ENCODE measurements at regions not wholly inside any gene's neighbourhood (a gene's known extent, or its start where the extent isn't known, plus 50 kb on each side); places are given as distances from the start of the nearest gene placed in this dataset.

DNA sequence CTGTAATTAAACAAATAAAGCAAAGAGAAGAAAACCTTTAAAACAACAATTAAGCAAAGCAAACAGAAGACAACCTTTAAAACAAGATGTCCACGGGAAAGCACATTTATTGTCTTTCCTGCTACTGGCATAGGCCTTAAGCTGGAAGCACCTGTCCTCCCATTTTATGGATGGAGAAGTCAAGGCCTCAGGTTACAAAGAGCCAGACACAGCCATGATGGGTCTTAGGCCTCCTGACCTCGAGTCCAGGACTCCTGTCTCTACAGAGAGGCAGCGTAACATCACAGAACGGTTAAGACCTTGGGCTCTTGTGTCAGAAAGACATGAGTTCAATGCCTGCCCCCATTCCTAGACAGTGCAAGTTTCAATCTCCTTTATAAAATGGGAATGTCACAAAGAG lies 54.7 kb upstream of the INSYN1 start:
- no peaks in the 10 kb centered on the region for H3K79me2 ChIP-seq (ENCODE audit: insufficient read depth)
- H3K4me2 ChIP-seq, result no peak overlapping the region
- DNase-seq, result no peak
- no peaks in the 10 kb centered on the region for H3K9me3 ChIP-seq
- H4K20me1 ChIP-seq (ENCODE audit: insufficient read depth), result no peaks in the 10 kb centered on the region
- no peak overlapping the region for H3K9ac ChIP-seq
- no peak overlapping the region for H3K4me3 ChIP-seq (ENCODE audit: low read depth in 2 of 2, low read length in 1 of 2)
- H3K27me3 ChIP-seq (ENCODE audit: insufficient read depth), result no peaks in the 10 kb centered on the region
- 62% methylated on average over 4 of the region's 4 CpGs for WGBS (ENCODE audit: low lambda C conversion rate)
- TF ChIP-seq TAF1 (IDR thresholded peaks at IDR 0.05; ENCODE audit: borderline replicate concordance, low read depth, low read length), result no peak
- no peak for TF ChIP-seq NFIC (IDR thresholded peaks at IDR 0.05; ENCODE audit: borderline replicate concordance)
- TF ChIP-seq SIN3A (IDR thresholded peaks at IDR 0.05; ENCODE audit: borderline replicate concordance, low read depth, low read length), result no peak
- TF ChIP-seq RAD21 (IDR thresholded peaks at IDR 0.05; ENCODE audit: low read length), result no peak
- TF ChIP-seq, protein P1, sequence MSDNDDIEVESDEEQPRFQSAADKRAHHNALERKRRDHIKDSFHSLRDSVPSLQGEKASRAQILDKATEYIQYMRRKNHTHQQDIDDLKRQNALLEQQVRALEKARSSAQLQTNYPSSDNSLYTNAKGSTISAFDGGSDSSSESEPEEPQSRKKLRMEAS (IDR thresholded peaks at IDR 0.05; ENCODE audit: low read depth), result no peak
- H3K27ac ChIP-seq (ENCODE audit: low read depth in 2 of 2, low read length in 1 of 2), result no peak overlapping the region
- H3K9me2 ChIP-seq, result no peaks in the 10 kb centered on the region
- H3F3A ChIP-seq (replicated peaks; ENCODE audit: insufficient read depth), result no peaks in the 10 kb centered on the region
- ChIA-PET CTCF (interaction anchor here (2.2 kb wide), 1 partner anchor 131 kb away, joined by 4 read pairs; no protein-coding TSS in a partner anchor), POLR2A (no interaction called here)
- no peaks in the 10 kb centered on the region for H3K36me3 ChIP-seq (replicated peaks in 1 of 2; ENCODE audit: control insufficient read depth in 1 of 2, insufficient read depth in 2 of 2, low read length in 1 of 2)
- peaks cover 0 to 32% of the 10 kb centered on the region in 2 experiments; a peak in 1 of 4 replicates for H3K4me1 ChIP-seq (ENCODE audit: control insufficient read depth in 1 of 2, insufficient read depth in 2 of 2, low read depth in 1 of 2, low read length in 1 of 2)
- no peak overlapping the region for H2AFZ ChIP-seq (ENCODE audit: low read depth)

DNA sequence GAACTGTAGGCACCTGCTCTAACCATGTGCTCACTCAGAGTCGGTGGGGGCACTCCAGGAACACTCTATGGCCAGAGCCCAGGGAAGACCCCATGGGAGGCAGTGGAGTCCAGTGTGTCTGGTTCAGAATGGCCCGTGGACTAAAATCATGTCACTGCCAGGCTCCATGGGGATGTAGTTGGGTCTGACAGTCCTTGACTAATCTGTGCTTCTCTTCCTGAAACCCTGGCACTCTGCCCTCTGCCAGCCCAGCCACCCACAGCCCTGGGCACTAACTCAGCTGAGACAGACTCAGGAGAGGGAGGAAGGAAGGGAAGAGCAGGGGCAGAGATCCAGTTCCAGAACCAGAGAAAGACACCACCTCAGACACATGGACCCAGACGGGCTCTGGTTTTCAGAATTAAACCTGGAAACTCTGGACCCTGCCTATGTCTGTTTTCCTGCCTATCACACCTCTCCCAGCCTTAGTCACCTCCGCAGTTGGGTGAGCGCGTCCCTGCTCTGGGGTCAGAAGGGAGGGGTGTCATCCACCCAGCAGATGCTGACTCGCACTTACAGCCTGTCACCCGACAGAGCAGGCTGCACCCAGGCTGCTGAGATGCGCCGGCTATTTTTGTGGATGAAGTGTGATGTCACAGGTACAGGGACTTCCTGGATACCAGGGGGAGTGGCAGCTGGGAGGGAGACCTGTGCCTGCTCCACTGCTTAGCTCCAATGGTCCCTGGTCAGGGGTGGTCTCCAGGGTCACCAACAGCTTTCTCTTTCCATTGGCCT lies 56.8 kb upstream of the INSYN1 start:
- 10% methylated on average over 6 of the region's 10 CpGs for WGBS (ENCODE audit: low lambda C conversion rate)
- Histone ChIP-seq H3K4me3 (ENCODE audit: low read depth in 2 of 2, low read length in 1 of 2) (no peak overlapping the region), H3K27ac (ENCODE audit: low read depth in 2 of 2, low read length in 1 of 2) (peak overlapping the region in 1 of 2 experiments; percentile 89; a peak in 2 of 4 replicates), H3K79me2 (ENCODE audit: insufficient read depth) (no peaks in the 10 kb centered on the region), H3K9me3 (no peaks in the 10 kb centered on the region), H3F3A (replicated peaks; ENCODE audit: insufficient read depth) (no peaks in the 10 kb centered on the region), H3K9ac (no peak overlapping the region), H3K9me2 (no peaks in the 10 kb centered on the region), H2AFZ (ENCODE audit: low read depth) (no peak overlapping the region), H3K27me3 (ENCODE audit: insufficient read depth) (no peaks in the 10 kb centered on the region), H3K4me2 (peak overlapping the region; percentile 66), H4K20me1 (ENCODE audit: insufficient read depth) (no peaks in the 10 kb centered on the region), H3K36me3 (replicated peaks in 1 of 2; ENCODE audit: control insufficient read depth in 1 of 2, insufficient read depth in 2 of 2, low read length in 1 of 2) (no peaks in the 10 kb centered on the region), H3K4me1 (ENCODE audit: control insufficient read depth in 1 of 2, insufficient read depth in 2 of 2, low read depth in 1 of 2, low read length in 1 of 2) (peaks cover 0 to 21% of the 10 kb centered on the region in 2 experiments; a peak in 1 of 4 replicates)
- ChIA-PET POLR2A (no interaction called here), CTCF (interaction anchor here (0.6 to 1.6 kb wide), 4 partner anchors 21 to 110 kb away, joined by 3 to 5 read pairs (median 3); no protein-coding TSS in a partner anchor)
- peak; percentile 71 for DNase-seq
- no peak for TF ChIP-seq GABPA (IDR thresholded peaks at IDR 0.05; ENCODE audit: low read depth)
- TF ChIP-seq SIN3A (IDR thresholded peaks at IDR 0.05; ENCODE audit: borderline replicate concordance, low read depth, low read length), result no peak
- 0 out of 2 replicates have a peak, but pooled peaks have one; percentile 14 for TF ChIP-seq NFIC (IDR thresholded peaks at IDR 0.05; ENCODE audit: borderline replicate concordance)
- TF ChIP-seq ELF1 (IDR thresholded peaks at IDR 0.05), result no peak
- no peak for TF ChIP-seq FOSL2 (IDR thresholded peaks at IDR 0.05; ENCODE audit: borderline replicate concordance, low read depth)
- TF ChIP-seq YY1 (IDR thresholded peaks at IDR 0.05; ENCODE audit: low read depth), result no peak
- TF ChIP-seq RCOR1 (IDR thresholded peaks at IDR 0.05; ENCODE audit: low read length), result no peak
- TF ChIP-seq CHD2 (IDR thresholded peaks at IDR 0.05; ENCODE audit: low read length, partially characterized antibody), result no peak
- TF ChIP-seq FOXM1 (IDR thresholded peaks at IDR 0.05; ENCODE audit: low read depth), result no peak
- TF ChIP-seq, protein P1 (IDR thresholded peaks at IDR 0.05; ENCODE audit: low read depth), result no peak
- no peak for TF ChIP-seq TEAD4 (IDR thresholded peaks at IDR 0.05; ENCODE audit: borderline replicate concordance, insufficient read depth)
- no peak for TF ChIP-seq MEF2A (IDR thresholded peaks at IDR 0.05; ENCODE audit: borderline replicate concordance, low read depth)
- TF ChIP-seq JUND (IDR thresholded peaks at IDR 0.05), result no peak
- TF ChIP-seq, protein P2, sequence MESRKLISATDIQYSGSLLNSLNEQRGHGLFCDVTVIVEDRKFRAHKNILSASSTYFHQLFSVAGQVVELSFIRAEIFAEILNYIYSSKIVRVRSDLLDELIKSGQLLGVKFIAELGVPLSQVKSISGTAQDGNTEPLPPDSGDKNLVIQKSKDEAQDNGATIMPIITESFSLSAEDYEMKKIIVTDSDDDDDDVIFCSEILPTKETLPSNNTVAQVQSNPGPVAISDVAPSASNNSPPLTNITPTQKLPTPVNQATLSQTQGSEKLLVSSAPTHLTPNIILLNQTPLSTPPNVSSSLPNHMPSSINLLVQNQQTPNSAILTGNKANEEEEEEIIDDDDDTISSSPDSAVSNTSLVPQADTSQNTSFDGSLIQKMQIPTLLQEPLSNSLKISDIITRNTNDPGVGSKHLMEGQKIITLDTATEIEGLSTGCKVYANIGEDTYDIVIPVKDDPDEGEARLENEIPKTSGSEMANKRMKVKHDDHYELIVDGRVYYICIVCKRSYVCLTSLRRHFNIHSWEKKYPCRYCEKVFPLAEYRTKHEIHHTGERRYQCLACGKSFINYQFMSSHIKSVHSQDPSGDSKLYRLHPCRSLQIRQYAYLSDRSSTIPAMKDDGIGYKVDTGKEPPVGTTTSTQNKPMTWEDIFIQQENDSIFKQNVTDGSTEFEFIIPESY (IDR thresholded peaks at IDR 0.05; ENCODE audit: borderline replicate concordance, low read depth), result no peak
- TF ChIP-seq FOXJ3 (CRISPR knock-in tag; IDR thresholded peaks at IDR 0.05), result no peak
- TF ChIP-seq, protein P3, sequence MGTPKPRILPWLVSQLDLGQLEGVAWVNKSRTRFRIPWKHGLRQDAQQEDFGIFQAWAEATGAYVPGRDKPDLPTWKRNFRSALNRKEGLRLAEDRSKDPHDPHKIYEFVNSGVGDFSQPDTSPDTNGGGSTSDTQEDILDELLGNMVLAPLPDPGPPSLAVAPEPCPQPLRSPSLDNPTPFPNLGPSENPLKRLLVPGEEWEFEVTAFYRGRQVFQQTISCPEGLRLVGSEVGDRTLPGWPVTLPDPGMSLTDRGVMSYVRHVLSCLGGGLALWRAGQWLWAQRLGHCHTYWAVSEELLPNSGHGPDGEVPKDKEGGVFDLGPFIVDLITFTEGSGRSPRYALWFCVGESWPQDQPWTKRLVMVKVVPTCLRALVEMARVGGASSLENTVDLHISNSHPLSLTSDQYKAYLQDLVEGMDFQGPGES (IDR thresholded peaks at IDR 0.05; ENCODE audit: low read depth, low read length), result no peak
- peak in 1 of 2 experiments; percentile 5; a peak in 1 of 4 replicates for TF ChIP-seq EP300 (IDR thresholded peaks at IDR 0.05; ENCODE audit: borderline replicate concordance in 1 of 2, low read depth in 1 of 2, low read length in 1 of 2)
- TF ChIP-seq, protein P4, sequence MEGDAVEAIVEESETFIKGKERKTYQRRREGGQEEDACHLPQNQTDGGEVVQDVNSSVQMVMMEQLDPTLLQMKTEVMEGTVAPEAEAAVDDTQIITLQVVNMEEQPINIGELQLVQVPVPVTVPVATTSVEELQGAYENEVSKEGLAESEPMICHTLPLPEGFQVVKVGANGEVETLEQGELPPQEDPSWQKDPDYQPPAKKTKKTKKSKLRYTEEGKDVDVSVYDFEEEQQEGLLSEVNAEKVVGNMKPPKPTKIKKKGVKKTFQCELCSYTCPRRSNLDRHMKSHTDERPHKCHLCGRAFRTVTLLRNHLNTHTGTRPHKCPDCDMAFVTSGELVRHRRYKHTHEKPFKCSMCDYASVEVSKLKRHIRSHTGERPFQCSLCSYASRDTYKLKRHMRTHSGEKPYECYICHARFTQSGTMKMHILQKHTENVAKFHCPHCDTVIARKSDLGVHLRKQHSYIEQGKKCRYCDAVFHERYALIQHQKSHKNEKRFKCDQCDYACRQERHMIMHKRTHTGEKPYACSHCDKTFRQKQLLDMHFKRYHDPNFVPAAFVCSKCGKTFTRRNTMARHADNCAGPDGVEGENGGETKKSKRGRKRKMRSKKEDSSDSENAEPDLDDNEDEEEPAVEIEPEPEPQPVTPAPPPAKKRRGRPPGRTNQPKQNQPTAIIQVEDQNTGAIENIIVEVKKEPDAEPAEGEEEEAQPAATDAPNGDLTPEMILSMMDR (IDR thresholded peaks at IDR 0.05), result no peak

All from SK-N-SH (cell line).